ENCODE measurements at regions not wholly inside any gene's neighbourhood (a gene's known extent, or its start where the extent isn't known, plus 50 kb on each side); places are given as distances from the start of the nearest gene placed in this dataset.

DNA sequence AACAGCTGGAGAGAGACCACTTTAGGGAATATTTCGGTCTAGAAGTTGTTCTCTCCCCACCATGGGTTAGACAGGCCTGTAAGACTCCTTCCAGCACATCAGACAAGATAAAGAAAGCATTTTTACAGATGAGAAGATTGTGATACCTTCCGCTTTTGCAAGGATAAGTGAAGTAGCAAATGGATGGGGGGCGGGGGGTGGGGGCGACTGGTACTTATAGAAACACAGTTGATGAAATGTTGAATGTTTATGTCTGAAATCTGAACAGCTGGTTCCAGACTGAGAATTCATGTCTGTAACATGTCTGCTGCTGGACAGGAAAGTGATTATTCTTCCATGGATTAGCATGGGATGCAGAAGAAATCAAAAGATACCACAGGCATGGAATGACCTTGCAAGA, 90.5 kb upstream of the FN1 start:
- DNase-seq = no peak

DNA sequence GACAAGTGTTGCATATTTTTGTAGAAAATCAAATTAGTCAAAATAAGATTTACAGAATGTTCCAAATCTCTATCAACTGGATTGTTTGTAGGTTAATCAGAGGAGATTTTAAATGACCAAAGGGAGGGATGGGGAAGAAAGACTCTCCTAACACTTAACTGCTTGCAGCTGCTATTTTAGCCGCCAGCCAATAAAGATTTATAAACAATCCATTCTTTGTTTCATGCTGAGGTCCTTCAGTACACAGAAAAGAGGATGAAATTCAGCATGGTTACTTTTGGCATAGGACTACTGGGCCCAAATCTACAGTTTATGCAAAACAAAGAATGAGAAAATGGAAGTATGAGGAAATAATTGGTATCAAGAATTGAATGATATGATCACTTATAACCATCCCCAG, 86.4 kb upstream of the FN1 start:
- no peak for DNase-seq

DNA sequence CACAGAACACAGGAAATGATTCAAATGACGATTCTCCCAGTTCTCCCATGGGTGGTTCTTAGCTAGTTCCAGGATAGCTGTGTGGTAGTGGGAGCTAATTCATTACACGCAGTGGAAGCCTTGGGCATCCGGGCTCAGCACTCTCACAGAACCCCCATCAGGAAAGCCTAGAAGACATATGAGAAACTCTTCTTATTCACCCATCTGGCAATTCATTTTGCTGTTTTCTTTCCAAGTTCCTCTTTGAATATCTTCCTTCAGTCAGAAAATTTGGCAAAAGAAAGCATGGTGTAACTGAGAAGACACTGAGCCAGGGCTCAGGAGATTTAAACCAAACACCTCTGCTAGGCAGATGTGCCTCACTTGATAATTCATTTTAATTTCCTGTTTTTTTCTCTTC, 85.2 kb upstream of the FN1 start:
- DNase-seq = no peak

DNA sequence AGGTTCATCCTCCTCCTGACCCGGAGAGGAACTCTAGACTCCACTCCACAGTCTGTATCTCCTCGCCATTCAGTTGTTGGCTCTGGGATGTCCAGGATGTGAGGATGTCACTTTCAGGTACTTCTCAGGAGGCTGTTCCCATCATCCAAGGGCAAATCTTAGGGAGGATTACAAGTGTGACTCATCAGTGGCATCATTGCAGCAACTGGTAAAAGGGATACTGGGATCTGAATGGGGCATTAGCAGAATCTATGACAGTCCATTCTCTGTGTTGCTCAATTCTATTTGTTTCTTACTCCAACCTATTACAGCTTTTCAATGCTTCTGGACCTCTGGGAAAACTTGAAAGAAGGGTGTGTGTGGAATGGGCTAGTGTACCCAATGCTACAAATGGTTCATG, 81.5 kb upstream of the FN1 start:
- DNase-seq = no peak

DNA sequence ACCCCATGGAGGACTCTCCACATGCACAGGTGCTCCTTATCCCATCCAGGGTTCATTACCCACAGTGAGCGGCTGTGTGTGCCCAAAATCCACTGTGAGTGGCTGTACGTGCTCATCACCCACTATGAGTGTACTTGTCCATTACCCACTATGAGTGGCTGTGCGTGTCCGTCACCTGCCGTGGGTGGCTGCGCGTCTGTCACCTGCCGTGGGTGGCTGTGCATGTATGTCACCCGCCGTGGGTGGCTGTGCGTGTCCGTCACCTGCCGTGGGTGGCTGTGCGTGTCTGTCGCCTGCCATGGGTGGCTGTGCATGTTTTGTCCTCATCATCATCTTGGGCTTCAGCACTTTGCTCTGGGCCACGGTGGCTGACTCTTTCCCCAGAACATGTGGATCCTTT, 78.6 kb upstream of the FN1 start:
- no peak for DNase-seq

DNA sequence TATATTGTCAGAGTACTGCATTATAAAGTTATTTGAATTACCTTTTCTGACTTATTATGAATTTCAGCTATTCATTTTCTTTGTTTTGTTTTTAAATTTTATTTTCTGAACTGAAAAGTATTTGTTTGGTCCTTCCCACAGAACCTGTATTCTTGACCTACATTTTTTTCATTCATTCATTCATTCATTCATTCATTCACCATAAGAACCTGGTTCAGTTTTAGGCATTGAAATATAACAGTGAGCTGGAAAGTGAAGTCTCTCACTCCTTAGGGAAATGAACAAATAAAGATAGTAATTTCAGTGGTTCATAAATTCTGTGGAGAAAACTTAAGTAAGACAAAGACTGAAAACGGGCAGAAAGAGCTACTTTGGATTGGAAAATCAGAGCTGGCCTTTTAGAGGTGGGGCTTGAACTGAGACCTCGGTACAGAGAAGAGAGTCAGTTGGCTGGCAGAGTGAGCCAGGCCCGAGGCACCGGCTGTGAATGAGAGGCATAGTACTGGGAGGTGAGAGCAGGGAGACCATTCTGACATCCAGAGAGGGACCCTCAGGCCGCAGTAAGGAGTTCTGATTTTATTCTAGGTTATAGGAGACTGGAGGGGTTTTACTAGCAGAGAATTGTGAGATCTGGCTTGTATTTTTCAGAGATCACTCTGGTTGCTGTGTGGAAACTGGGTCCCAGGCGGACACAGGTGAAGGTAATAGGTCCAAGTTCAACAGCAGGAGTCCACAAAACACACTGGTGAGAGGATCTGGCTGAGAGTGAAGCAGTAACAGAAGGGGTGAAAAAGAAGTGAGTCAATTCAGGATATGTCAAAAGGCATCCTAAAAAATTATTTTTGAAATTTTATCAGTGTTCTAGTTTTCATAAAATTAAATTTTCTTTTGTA, 75.8 kb upstream of the FN1 start:
- no peak for DNase-seq

DNA sequence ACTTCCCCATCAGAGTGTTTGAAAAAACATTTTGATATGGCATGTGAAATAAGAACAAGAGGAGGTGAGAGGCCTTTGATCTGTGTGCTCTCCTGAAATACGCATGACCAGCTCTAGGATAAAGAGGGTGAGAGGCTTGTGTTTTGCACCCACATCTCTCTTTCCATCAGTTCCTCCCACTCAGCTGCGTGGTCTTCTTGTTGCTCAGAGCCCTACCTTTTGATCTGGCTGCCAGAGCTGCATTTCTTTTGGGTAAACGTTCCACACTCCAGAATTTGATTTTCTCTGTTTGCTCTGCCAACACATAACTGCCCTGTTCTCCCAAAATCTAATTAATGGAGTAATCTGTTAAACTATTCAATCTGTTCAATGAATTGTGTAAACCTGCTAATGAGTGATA, 72.0 kb upstream of the FN1 start:
- no peak for DNase-seq

DNA sequence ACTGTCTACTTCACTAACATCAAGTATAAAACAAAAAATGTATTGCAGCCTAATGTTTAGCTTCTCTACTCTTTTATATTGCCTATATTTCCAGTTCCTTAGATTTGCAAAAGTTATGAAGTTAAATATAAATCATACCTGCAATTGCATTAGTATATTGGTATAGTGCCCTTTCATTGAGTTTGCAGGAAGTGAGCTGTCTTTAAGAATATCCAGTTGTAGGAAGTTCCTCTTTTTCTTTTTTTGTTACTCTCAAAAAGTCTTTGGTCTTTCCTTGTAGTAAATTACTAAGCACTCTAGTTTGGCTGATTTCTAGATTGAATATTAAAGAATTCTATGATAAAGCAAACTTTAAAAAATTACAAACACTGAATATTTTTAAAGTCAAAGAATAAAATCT, 71.3 kb upstream of the FN1 start:
- no peak for DNase-seq

DNA sequence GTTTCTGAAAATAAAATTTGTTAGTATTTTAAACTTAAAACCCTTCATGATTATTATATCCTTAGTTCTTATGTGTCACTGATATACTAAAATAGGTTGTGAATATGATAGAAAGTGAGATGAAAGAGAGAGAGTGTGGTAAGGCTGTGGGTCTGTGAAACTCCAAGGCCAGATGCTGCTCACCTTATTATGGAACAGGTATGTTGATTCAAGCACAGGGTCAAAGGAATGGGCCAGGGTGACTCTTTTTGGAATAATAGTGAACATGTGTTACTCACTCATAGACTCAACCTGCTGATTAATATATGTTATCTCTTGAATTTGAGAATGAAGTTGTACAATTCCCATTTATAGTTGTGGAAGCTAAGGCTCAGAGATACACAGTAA, 70.7 kb upstream of the FN1 start:
- DNase-seq = no peak

DNA sequence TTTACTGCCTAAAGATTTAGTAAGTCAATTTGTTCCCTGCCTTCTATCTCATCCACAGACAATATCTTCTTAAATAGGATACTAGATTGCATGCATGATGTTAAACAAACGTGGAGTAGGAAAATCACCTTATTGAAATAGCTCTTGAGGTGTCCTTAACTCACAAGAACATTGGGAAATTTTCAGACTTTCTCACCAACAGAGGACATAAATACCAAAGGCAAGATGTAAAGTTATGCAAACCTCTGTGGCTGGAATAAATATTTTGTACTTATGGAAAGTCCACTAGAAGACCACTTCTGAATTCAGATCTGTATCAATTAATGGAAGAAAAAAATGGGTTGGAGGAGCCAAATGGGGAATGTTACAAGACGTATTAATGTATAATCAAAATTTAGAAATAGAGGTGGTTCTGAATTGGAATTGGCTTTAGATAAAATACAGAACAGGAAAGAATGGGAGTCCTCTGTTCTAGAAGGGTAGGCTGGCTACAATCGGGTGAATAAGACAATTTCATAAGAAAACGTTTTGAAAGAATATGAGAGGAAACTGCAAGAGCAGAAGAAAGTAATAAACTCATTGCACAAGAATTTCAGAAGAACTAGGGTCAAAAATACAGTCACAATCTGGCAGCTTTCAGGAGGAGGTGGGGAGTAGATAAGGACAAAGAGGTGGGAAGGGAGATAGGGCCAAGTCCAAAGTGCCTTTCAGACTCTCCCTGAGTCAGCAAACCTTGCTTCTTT, 69.3 kb upstream of the FN1 start:
- no peak for DNase-seq

DNA sequence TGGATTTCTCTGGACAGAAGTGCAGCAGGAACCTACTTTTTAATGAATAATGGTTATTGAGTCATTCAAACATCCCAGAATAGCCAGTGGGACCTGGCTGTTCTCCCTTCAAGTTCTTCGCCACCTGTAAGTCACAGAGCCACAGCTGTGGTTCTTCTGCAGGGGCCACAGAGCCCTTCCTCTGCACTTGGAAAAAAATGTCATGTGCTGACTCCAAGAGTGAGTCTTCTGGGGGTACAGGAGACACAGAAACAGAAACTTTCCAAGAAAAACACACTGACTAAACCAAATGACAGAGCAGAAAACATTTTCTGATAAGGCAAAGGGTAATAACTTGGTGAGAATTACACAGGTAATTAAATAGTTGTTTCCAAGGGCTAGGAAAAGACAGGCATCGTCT, 68.7 kb upstream of the FN1 start:
- no peak for DNase-seq

DNA sequence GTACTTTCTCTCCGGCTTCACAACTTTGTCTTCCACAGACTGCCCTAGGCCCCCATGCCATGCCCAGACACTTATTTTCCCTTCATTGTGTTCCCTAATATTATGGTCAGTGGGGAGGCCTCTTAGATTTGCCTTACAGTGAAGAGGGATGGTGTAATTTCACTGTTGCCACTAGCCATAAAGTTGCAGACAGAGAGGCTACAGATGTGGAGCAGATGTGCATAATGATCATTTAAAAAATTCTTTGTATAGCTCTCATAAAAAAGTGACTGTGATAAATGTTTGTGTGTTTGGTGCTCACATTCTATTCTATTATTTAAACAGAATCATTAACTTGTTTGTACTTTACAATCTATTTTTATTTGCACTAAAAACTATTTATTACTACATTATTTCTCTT, 67.5 kb upstream of the FN1 start:
- DNase-seq = no peak

DNA sequence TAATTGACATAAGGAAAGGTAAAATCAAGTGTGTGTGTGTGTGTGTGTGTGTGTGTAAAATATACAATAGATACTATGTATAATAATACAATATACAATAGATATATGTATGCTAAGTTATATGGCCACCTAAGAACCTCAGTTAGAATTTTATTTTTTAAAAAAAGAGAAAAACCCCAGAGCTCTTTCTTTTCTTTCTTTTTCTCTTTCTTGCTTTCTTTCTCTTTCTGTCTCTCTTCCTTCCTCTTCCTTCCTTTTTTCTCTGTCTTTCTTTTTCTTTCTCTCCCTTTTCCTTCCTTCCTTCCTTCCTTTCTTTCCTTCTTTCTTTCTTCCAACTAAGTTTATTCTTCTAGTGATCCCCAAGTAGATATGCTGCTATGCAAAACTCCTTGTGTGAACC, 64.6 kb upstream of the FN1 start:
- DNase-seq = no peak

DNA sequence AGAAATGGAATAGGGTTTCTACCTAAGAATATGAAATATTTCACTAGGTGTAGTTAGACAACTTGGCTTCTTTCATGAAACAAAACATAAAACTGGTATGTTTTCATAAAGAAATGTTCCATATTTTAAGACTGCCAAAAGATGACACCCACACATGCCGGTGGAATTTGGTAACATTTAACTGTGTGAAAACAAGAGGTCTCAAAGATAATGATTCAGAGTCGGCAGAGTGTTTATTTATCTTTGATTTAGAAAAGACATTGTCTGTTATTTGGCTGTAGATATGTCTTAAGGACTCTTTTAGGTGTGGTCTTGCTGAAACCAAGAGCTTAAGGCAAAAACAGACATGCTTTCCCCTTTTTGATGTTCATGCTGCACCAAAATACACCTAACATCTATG, 63.5 kb upstream of the FN1 start:
- no peak for DNase-seq

DNA sequence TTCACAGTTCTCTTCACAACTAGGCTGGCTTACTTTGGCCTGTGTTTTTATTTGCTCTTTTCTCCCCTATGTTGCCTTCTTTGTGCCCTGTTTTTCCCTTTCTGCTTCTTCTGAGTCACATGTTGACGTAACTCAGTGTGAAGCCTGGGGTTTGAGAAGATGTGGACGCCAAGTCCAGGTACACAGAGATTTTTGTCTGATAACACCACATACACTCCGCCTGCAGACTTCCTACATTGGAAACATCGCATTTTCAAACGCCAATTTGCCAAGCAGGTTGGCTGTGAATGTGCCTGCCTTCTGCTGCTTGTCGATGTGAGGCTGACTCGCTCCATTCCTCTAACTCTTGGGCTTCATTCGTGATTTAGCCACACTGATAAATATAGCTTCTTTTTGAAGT, 62.6 kb upstream of the FN1 start:
- DNase-seq = peak; percentile 8

DNA sequence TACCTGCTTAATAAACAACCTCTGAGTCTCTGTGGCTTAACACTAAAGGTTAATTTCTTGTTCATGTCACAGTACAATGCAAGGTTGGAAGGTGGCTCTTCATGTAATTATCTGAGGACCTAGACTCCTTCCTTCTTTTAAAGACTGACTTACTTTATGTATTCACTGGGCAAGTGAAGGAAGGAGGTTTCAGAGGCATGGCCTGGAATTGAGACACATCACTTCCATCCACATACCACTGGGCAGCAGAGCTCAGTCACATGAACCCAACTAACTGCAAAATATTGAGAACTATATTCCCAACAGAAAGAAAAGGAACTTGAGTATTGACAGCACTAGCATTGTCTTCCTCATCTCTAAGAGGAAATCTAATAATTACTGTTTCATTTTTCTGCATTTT, 57.5 kb upstream of the FN1 start:
- no peak for DNase-seq

DNA sequence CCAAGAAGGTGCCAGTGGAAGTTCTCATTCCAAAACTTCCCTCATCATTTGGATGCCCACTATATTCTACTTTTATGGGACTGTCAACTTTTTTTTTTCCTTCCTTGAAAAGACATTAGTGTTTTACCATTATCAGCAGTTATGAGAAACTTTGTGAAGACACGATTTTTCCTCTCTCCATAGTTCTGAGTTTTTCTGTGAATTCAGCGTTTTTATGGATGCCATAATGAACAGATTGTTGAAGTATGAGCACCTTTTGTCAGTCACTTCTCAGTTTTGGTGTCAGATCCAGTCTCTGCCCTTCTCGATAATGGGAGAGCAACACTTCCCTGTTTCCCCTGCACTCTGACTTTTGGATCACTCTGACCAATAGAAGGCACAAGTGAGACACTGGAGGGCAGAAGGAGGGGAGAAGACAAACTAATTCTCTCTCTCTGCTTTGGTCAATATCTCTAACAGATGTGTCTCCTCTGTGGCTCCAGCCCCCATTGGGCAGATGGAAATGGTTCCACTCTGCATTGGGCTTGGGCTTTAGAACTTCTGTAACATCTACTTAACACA, 53.5 kb upstream of the FN1 start:
- DNase-seq = no peak

DNA sequence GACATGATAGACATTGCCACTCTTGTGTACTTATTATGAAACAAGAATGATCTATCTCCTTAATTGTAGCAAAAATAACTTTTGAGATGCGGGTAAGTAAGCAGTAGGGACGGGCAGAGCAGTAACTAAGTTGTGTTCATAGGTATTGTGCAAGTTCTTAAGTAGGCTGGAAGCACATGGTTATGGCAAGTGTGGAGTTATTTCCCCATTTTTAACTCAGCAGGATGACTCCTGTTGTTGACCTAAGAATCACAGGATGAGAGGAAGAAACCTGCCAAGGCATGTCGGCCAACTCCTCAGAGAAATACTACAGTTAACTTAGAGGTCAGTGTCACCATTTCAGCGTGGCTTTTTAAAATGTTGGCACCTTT, 51.1 kb upstream of the FN1 start:
- DNase-seq = no peak

DNA sequence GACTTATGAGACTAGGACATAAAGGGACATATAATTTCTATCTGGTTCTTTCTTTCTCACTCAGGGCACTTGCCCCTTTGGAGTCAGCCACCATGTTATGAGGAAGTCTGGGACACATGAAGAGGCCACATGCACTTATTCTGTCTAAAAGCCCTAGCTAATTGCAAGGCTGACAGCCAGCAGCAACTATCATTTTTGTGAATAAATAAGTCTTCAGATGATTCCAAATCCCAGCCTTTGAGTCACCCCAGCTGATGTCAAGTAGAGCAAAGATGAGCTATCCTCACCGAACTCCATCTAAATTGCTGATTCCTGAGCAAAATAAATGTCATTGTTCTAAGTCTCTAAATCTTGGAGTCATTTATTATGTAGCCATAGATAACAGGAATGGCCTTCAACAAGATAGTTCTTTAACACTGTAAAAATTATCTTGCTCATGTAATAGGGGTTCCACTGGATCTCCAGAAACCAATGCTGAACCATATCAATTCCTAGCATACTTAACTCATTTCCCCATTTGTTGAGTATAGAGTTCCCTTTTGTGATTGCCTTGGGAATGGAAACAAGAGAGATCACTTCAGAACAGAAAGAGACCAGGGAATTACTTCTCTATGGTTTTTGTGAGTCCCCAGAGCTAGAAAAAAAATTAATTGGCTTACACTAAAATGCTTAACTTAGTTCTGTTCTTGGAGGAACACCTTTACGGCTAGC, 50.6 kb upstream of the FN1 start:
- no peak for DNase-seq

All from NK-92 treated with Interleukin-12 subunit alpha and Interleukin-12 subunit beta, amount 100 ng/mL, for 24 hours (cell line).